ENCODE measurements at regions not wholly inside any gene's neighbourhood (a gene's known extent, or its start where the extent isn't known, plus 50 kb on each side); places are given as distances from the start of the nearest gene placed in this dataset.

DNA sequence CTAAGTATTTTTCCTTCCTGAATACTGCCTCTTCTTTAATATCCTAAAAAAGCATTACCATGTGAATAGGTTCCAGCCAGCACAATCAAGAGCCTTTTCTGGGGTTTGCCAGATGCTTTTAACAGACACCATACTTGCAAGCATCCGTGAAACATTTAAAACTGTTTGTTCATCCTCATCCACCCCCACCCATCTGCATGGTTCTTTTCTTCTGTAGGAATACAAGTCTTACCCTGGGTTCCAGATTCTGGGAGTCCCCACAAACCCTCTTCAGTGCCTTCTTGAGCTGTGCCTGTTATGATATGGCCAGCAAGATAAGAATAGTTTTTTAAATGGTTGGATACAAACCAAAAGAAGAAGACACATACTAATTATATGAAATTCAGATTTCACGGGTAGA is 354.9 kb upstream of the PLXNA2 start:
- TF ChIP-seq, protein P1, sequence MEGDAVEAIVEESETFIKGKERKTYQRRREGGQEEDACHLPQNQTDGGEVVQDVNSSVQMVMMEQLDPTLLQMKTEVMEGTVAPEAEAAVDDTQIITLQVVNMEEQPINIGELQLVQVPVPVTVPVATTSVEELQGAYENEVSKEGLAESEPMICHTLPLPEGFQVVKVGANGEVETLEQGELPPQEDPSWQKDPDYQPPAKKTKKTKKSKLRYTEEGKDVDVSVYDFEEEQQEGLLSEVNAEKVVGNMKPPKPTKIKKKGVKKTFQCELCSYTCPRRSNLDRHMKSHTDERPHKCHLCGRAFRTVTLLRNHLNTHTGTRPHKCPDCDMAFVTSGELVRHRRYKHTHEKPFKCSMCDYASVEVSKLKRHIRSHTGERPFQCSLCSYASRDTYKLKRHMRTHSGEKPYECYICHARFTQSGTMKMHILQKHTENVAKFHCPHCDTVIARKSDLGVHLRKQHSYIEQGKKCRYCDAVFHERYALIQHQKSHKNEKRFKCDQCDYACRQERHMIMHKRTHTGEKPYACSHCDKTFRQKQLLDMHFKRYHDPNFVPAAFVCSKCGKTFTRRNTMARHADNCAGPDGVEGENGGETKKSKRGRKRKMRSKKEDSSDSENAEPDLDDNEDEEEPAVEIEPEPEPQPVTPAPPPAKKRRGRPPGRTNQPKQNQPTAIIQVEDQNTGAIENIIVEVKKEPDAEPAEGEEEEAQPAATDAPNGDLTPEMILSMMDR (conservative IDR thresholded peaks at IDR 0.05; ENCODE audit: low read length), result no peak
- no peak for TF ChIP-seq EZH2phosphoT487 (IDR thresholded peaks at IDR 0.05; ENCODE audit: borderline replicate concordance)

All from Loucy (cell line).